ENCODE measurements at regions not wholly inside any gene's neighbourhood (a gene's known extent, or its start where the extent isn't known, plus 50 kb on each side); places are given as distances from the start of the nearest gene placed in this dataset.

- no peak for DNase-seq (ENCODE audit: low read depth)
- H3K4me3 ChIP-seq (ENCODE audit: low read length) = no peak overlapping the region
- TF ChIP-seq CTCF (conservative IDR thresholded peaks at IDR 0.05; ENCODE audit: low read depth, low read length) = no peak
These were observed 115.9 kb downstream of the TTC32 start for GRCh38 chr2:19785867-19786266.

- H3K4me3 ChIP-seq (ENCODE audit: low read length) = no peak overlapping the region
- DNase-seq (ENCODE audit: low read depth) = no peak
- TF ChIP-seq CTCF (conservative IDR thresholded peaks at IDR 0.05; ENCODE audit: low read depth, low read length) = no peak
These were observed 116.3 kb downstream of the TTC32 start for GRCh38 chr2:19785447-19785846.

- TF ChIP-seq CTCF (conservative IDR thresholded peaks at IDR 0.05; ENCODE audit: low read depth, low read length) = no peak
- no peak overlapping the region for H3K4me3 ChIP-seq (ENCODE audit: low read length)
- no peak for DNase-seq (ENCODE audit: low read depth)
These were observed 117.3 kb downstream of the TTC32 start for GRCh38 chr2:19784456-19784855.

- TF ChIP-seq CTCF (conservative IDR thresholded peaks at IDR 0.05; ENCODE audit: low read depth, low read length) = no peak
- H3K4me3 ChIP-seq (ENCODE audit: low read length) = no peak overlapping the region
- DNase-seq (ENCODE audit: low read depth) = no peak
These were observed 117.8 kb downstream of the TTC32 start for GRCh38 chr2:19783935-19784334.

- no peak for TF ChIP-seq CTCF (conservative IDR thresholded peaks at IDR 0.05; ENCODE audit: low read depth, low read length)
- H3K4me3 ChIP-seq (ENCODE audit: low read length) = no peak overlapping the region
- DNase-seq (ENCODE audit: low read depth) = no peak
These were observed 124.8 kb downstream of the TTC32 start for GRCh38 chr2:19776941-19777514.

- no peak for DNase-seq (ENCODE audit: low read depth)
- no peak for TF ChIP-seq CTCF (conservative IDR thresholded peaks at IDR 0.05; ENCODE audit: low read depth, low read length)
- no peak overlapping the region for H3K4me3 ChIP-seq (ENCODE audit: low read length)
These were observed 125.9 kb downstream of the TTC32 start for GRCh38 chr2:19775838-19776237.

- DNase-seq (ENCODE audit: low read depth) = no peak
- no peak overlapping the region for H3K4me3 ChIP-seq (ENCODE audit: low read length)
- no peak for TF ChIP-seq CTCF (conservative IDR thresholded peaks at IDR 0.05; ENCODE audit: low read depth, low read length)
These were observed 126.5 kb downstream of the TTC32 start for GRCh38 chr2:19775315-19775714.

All from retinal pigment epithelial cell (primary cell).